ENCODE measurements at regions not wholly inside any gene's neighbourhood (a gene's known extent, or its start where the extent isn't known, plus 50 kb on each side); places are given as distances from the start of the nearest gene placed in this dataset.

- Histone ChIP-seq H3K27ac (no peak overlapping the region), H3K27me3 (replicated peaks) (no peaks in the 10 kb centered on the region), H3K4me3 (ENCODE audit: low read depth, low read length) (no peak overlapping the region), H3K36me3 (replicated peaks) (no peaks in the 10 kb centered on the region)
- DNase-seq: no peak
- in situ Hi-C loops (cut with HindIII; ENCODE audit: low pct_ligation_motif_present, low sequenced_read_pairs): no loop called here
- TF ChIP-seq, protein P1, sequence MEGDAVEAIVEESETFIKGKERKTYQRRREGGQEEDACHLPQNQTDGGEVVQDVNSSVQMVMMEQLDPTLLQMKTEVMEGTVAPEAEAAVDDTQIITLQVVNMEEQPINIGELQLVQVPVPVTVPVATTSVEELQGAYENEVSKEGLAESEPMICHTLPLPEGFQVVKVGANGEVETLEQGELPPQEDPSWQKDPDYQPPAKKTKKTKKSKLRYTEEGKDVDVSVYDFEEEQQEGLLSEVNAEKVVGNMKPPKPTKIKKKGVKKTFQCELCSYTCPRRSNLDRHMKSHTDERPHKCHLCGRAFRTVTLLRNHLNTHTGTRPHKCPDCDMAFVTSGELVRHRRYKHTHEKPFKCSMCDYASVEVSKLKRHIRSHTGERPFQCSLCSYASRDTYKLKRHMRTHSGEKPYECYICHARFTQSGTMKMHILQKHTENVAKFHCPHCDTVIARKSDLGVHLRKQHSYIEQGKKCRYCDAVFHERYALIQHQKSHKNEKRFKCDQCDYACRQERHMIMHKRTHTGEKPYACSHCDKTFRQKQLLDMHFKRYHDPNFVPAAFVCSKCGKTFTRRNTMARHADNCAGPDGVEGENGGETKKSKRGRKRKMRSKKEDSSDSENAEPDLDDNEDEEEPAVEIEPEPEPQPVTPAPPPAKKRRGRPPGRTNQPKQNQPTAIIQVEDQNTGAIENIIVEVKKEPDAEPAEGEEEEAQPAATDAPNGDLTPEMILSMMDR (IDR thresholded peaks at IDR 0.05; ENCODE audit: low read depth, low read length, missing control alignments): no peak
These were observed 134.5 kb upstream of the FIBIN start for GRCh38 chr11:26859416-26859815.

GRCh38 chr11:26860091-26860780 is 133.7 kb upstream of the FIBIN start:
- Histone ChIP-seq H3K4me3 (ENCODE audit: low read depth, low read length) (no peak overlapping the region), H3K27me3 (replicated peaks) (no peaks in the 10 kb centered on the region), H3K27ac (no peak overlapping the region), H3K36me3 (replicated peaks) (no peaks in the 10 kb centered on the region)
- in situ Hi-C loops (cut with HindIII; ENCODE audit: low pct_ligation_motif_present, low sequenced_read_pairs): no loop called here
- TF ChIP-seq, protein P1 (IDR thresholded peaks at IDR 0.05; ENCODE audit: low read depth, low read length, missing control alignments): no peak
- DNase-seq: no peak

GRCh38 chr11:26860895-26861294 is 133.0 kb upstream of the FIBIN start:
- Histone ChIP-seq H3K27ac (no peak overlapping the region), H3K36me3 (replicated peaks) (no peaks in the 10 kb centered on the region), H3K4me3 (ENCODE audit: low read depth, low read length) (no peak overlapping the region), H3K27me3 (replicated peaks) (no peaks in the 10 kb centered on the region)
- in situ Hi-C loops (cut with HindIII; ENCODE audit: low pct_ligation_motif_present, low sequenced_read_pairs): no loop called here
- no peak for DNase-seq
- TF ChIP-seq, protein P1 (IDR thresholded peaks at IDR 0.05; ENCODE audit: low read depth, low read length, missing control alignments): no peak

DNA sequence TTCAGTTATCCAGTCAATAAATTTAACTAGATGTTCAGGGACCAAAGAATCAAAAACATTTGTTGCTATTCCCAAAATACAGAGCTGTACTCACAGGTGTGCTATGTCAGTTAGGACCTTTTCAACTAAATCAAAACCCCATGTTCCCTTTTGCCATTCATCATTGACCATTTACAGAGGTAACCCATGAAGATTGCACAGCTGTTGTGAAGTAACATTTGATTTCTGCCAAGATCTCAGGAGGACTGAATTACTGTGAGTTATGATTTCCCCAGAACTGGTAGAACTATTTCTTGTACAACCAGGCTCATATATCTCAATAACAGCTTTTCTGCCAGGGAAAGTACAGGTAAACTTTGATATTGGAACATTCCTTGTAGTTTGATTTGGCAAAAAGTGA is 131.1 kb upstream of the FIBIN start:
- TF ChIP-seq, protein P1 (IDR thresholded peaks at IDR 0.05; ENCODE audit: low read depth, low read length, missing control alignments): no peak
- H3K4me3 ChIP-seq (ENCODE audit: low read depth, low read length): no peak overlapping the region
- DNase-seq: no peak
- no peak overlapping the region for H3K27ac ChIP-seq
- no peaks in the 10 kb centered on the region for H3K27me3 ChIP-seq (replicated peaks)
- in situ Hi-C loops (cut with HindIII; ENCODE audit: low pct_ligation_motif_present, low sequenced_read_pairs): no loop called here
- no peaks in the 10 kb centered on the region for H3K36me3 ChIP-seq (replicated peaks)

- no peak for DNase-seq
- in situ Hi-C loops (cut with HindIII; ENCODE audit: low pct_ligation_motif_present, low sequenced_read_pairs): no loop called here
- Histone ChIP-seq H3K27me3 (replicated peaks) (no peaks in the 10 kb centered on the region), H3K27ac (no peak overlapping the region), H3K4me3 (ENCODE audit: low read depth, low read length) (no peak overlapping the region), H3K36me3 (replicated peaks) (no peaks in the 10 kb centered on the region)
- TF ChIP-seq, protein P1 (IDR thresholded peaks at IDR 0.05; ENCODE audit: low read depth, low read length, missing control alignments): no peak
These were observed 128.2 kb upstream of the FIBIN start for GRCh38 chr11:26865703-26866102.

DNA sequence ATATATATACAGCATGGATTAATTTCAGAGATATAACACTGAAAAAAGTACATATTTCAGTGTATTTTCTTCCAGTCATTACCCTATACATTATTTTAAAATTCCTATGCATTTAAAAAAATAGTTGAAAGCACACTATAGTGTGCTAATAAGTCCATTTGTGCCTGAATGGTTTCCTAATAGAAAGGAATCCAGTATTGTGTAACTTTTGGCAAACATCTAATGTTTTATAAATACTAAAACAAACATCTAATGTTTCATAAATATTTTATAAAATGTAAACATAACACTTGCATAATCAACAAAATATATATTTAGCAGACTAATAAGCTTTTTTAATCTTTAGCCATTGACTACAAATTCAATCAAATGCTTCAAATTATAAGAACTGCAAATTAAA is 126.6 kb upstream of the FIBIN start:
- no peak overlapping the region for H3K27ac ChIP-seq
- TF ChIP-seq, protein P1 (IDR thresholded peaks at IDR 0.05; ENCODE audit: low read depth, low read length, missing control alignments): no peak
- DNase-seq: no peak
- no peak overlapping the region for H3K4me3 ChIP-seq (ENCODE audit: low read depth, low read length)
- H3K36me3 ChIP-seq (replicated peaks): no peaks in the 10 kb centered on the region
- H3K27me3 ChIP-seq (replicated peaks): no peaks in the 10 kb centered on the region
- in situ Hi-C loops (cut with HindIII; ENCODE audit: low pct_ligation_motif_present, low sequenced_read_pairs): no loop called here

Measured in brain microvascular endothelial cell (primary cell).